Smooth muscle cell (in vitro differentiated cells): ENCODE measurements at regions not wholly inside any gene's neighbourhood (a gene's known extent, or its start where the extent isn't known, plus 50 kb on each side); places are given as distances from the start of the nearest gene placed in this dataset.

Source experiments
- DNase-seq: peaks from one replicate; lab custom pipeline; 2025; ENCODE audit not compliant: unreplicated experiment; lab: John Stamatoyannopoulos, UW
- H2AFZ ChIP-seq: fragments of 200-600 bp; sonication (generic); 2 replicates; pipeline ENCODE4 v1.6.0; 2016; ENCODE audit warnings: antibody characterized with exemption, low read depth, mild to moderate bottlenecking
- H3F3A ChIP-seq: fragments of 200-600 bp; sonication (generic); 2 replicates; pipeline ENCODE4 v1.6.0; 2017; ENCODE audit warnings: antibody characterized with exemption, low read depth
- H3K27ac ChIP-seq: fragments of 200-600 bp; sonication (generic); 2 replicates; pipeline ENCODE4 v1.5.1; 2016; ENCODE audit warnings: low read depth, mild to moderate bottlenecking
- H3K27me3 ChIP-seq: fragments of 200-600 bp; sonication (generic); 2 replicates; pipeline ENCODE4 v1.6.1; 2016; ENCODE audit warnings: low read depth, mild to moderate bottlenecking
- H3K36me3 ChIP-seq: fragments of 200-600 bp; sonication (generic); 2 replicates; pipeline ENCODE4 v1.5.1; 2016; ENCODE audit warnings: low read depth
- H3K4me1 ChIP-seq: fragments of 200-600 bp; sonication (generic); 2 replicates; pipeline ENCODE4 v1.5.1; 2016; ENCODE audit warnings: low read depth
- H3K4me2 ChIP-seq: fragments of 200-600 bp; sonication (generic); 2 replicates; pipeline ENCODE4 v1.6.0; 2016; ENCODE audit warnings: mild to moderate bottlenecking
- H3K4me3 ChIP-seq: fragments of 200-600 bp; sonication (generic); 2 replicates; pipeline ENCODE4 v1.5.1; 2016; ENCODE audit warnings: mild to moderate bottlenecking
- H3K79me2 ChIP-seq: fragments of 200-600 bp; sonication (generic); 2 replicates; pipeline ENCODE4 v1.6.0; 2016; ENCODE audit warnings: low read depth, mild to moderate bottlenecking
- H3K9ac ChIP-seq: fragments of 200-600 bp; sonication (generic); 2 replicates; pipeline ENCODE4 v1.6.0; 2016; ENCODE audit warnings: low read depth
- H3K9me3 ChIP-seq: fragments of 200-600 bp; sonication (generic); replicated peaks from 2 replicates; pipeline ENCODE4 v1.5.1; 2016; ENCODE audit warnings: low read depth
- H4K20me1 ChIP-seq: fragments of 200-600 bp; sonication (generic); 2 replicates; pipeline ENCODE4 v1.6.0; 2016; ENCODE audit warnings: low read depth
- CTCF ChIP-seq: fragments of 200-600 bp; sonication (generic); IDR thresholded peaks from 2 replicates; pipeline ENCODE4 v1.5.1; 2017; ENCODE audit warnings: borderline replicate concordance, mild to moderate bottlenecking, antibody characterized with exemption; ENCODE audit not compliant: insufficient read depth, poor library complexity, severe bottlenecking
- WGBS: methylation state at CpG from one replicate; pipeline ENCODE4 v1.1.7; 2016; ENCODE audit warnings: low lambda C conversion rate; 5-methylcytosine and 5-hydroxymethylcytosine counted together

- no peaks in the 10 kb centered on the region for H4K20me1 ChIP-seq
- TF ChIP-seq CTCF: peak; percentile 46
- DNase-seq: no peak
- H3K79me2 ChIP-seq: no peaks in the 10 kb centered on the region
- no peak overlapping the region for H3K4me2 ChIP-seq
- H3K27ac ChIP-seq: no peak overlapping the region
- H3K27me3 ChIP-seq: no peaks in the 10 kb centered on the region
- H2AFZ ChIP-seq: no peak overlapping the region
- 93% methylated on average over 2 of the region's 2 CpGs for WGBS
- H3K4me3 ChIP-seq: no peak overlapping the region
- H3K36me3 ChIP-seq: no peaks in the 10 kb centered on the region
- H3K9ac ChIP-seq: no peak overlapping the region
- H3K4me1 ChIP-seq: peaks cover 5% of the 10 kb centered on the region
- H3F3A ChIP-seq: no peaks in the 10 kb centered on the region
- no peaks in the 10 kb centered on the region for H3K9me3 ChIP-seq
Observed at GRCh38 chr4:189090174-189090814, 850.4 kb upstream of the FRG1 start.

GRCh38 chr4:189092581-189092980, 848.1 kb upstream of the FRG1 start:
- Histone ChIP-seq H2AFZ (no peak overlapping the region), H3K27me3 (no peaks in the 10 kb centered on the region), H4K20me1 (no peaks in the 10 kb centered on the region), H3K4me2 (no peak overlapping the region), H3K36me3 (no peaks in the 10 kb centered on the region), H3K4me3 (no peak overlapping the region), H3K9me3 (no peaks in the 10 kb centered on the region), H3K9ac (no peak overlapping the region), H3K4me1 (no peaks in the 10 kb centered on the region), H3K27ac (no peak overlapping the region), H3K79me2 (no peaks in the 10 kb centered on the region), H3F3A (no peaks in the 10 kb centered on the region)
- no peak for DNase-seq
- no peak for TF ChIP-seq CTCF
- 70% methylated on average over 4 of the region's 4 CpGs for WGBS

GRCh38 chr4:189096108-189096507, 844.6 kb upstream of the FRG1 start:
- 96% methylated on average over 16 of the region's 16 CpGs for WGBS
- no peak for DNase-seq
- Histone ChIP-seq H4K20me1 (no peaks in the 10 kb centered on the region), H3K4me2 (no peak overlapping the region), H3K27me3 (no peaks in the 10 kb centered on the region), H3K27ac (no peak overlapping the region), H3K9me3 (no peaks in the 10 kb centered on the region), H3F3A (no peaks in the 10 kb centered on the region), H2AFZ (no peak overlapping the region), H3K4me1 (no peaks in the 10 kb centered on the region), H3K9ac (no peak overlapping the region), H3K36me3 (no peaks in the 10 kb centered on the region), H3K4me3 (no peak overlapping the region), H3K79me2 (no peaks in the 10 kb centered on the region)
- TF ChIP-seq CTCF: no peak

GRCh38 chr4:189096717-189097116, 844.0 kb upstream of the FRG1 start:
- no peak overlapping the region for H2AFZ ChIP-seq
- H3K4me3 ChIP-seq: no peak overlapping the region
- no peak overlapping the region for H3K27ac ChIP-seq
- H3K4me1 ChIP-seq: no peaks in the 10 kb centered on the region
- no peak for DNase-seq
- H3K36me3 ChIP-seq: no peaks in the 10 kb centered on the region
- H3K27me3 ChIP-seq: no peaks in the 10 kb centered on the region
- no peaks in the 10 kb centered on the region for H4K20me1 ChIP-seq
- TF ChIP-seq CTCF: peak; percentile 9
- no peaks in the 10 kb centered on the region for H3K79me2 ChIP-seq
- H3K9ac ChIP-seq: no peak overlapping the region
- H3K9me3 ChIP-seq: no peaks in the 10 kb centered on the region
- WGBS: 96% methylated on average over 25 of the region's 25 CpGs
- no peaks in the 10 kb centered on the region for H3F3A ChIP-seq
- H3K4me2 ChIP-seq: no peak overlapping the region
